ENCODE measurements at regions not wholly inside any gene's neighbourhood (a gene's known extent, or its start where the extent isn't known, plus 50 kb on each side); places are given as distances from the start of the nearest gene placed in this dataset.

GRCh38 chr2:60299179-60299578 is 254.3 kb downstream of the BCL11A start (continued):
- TF ChIP-seq, protein P1, sequence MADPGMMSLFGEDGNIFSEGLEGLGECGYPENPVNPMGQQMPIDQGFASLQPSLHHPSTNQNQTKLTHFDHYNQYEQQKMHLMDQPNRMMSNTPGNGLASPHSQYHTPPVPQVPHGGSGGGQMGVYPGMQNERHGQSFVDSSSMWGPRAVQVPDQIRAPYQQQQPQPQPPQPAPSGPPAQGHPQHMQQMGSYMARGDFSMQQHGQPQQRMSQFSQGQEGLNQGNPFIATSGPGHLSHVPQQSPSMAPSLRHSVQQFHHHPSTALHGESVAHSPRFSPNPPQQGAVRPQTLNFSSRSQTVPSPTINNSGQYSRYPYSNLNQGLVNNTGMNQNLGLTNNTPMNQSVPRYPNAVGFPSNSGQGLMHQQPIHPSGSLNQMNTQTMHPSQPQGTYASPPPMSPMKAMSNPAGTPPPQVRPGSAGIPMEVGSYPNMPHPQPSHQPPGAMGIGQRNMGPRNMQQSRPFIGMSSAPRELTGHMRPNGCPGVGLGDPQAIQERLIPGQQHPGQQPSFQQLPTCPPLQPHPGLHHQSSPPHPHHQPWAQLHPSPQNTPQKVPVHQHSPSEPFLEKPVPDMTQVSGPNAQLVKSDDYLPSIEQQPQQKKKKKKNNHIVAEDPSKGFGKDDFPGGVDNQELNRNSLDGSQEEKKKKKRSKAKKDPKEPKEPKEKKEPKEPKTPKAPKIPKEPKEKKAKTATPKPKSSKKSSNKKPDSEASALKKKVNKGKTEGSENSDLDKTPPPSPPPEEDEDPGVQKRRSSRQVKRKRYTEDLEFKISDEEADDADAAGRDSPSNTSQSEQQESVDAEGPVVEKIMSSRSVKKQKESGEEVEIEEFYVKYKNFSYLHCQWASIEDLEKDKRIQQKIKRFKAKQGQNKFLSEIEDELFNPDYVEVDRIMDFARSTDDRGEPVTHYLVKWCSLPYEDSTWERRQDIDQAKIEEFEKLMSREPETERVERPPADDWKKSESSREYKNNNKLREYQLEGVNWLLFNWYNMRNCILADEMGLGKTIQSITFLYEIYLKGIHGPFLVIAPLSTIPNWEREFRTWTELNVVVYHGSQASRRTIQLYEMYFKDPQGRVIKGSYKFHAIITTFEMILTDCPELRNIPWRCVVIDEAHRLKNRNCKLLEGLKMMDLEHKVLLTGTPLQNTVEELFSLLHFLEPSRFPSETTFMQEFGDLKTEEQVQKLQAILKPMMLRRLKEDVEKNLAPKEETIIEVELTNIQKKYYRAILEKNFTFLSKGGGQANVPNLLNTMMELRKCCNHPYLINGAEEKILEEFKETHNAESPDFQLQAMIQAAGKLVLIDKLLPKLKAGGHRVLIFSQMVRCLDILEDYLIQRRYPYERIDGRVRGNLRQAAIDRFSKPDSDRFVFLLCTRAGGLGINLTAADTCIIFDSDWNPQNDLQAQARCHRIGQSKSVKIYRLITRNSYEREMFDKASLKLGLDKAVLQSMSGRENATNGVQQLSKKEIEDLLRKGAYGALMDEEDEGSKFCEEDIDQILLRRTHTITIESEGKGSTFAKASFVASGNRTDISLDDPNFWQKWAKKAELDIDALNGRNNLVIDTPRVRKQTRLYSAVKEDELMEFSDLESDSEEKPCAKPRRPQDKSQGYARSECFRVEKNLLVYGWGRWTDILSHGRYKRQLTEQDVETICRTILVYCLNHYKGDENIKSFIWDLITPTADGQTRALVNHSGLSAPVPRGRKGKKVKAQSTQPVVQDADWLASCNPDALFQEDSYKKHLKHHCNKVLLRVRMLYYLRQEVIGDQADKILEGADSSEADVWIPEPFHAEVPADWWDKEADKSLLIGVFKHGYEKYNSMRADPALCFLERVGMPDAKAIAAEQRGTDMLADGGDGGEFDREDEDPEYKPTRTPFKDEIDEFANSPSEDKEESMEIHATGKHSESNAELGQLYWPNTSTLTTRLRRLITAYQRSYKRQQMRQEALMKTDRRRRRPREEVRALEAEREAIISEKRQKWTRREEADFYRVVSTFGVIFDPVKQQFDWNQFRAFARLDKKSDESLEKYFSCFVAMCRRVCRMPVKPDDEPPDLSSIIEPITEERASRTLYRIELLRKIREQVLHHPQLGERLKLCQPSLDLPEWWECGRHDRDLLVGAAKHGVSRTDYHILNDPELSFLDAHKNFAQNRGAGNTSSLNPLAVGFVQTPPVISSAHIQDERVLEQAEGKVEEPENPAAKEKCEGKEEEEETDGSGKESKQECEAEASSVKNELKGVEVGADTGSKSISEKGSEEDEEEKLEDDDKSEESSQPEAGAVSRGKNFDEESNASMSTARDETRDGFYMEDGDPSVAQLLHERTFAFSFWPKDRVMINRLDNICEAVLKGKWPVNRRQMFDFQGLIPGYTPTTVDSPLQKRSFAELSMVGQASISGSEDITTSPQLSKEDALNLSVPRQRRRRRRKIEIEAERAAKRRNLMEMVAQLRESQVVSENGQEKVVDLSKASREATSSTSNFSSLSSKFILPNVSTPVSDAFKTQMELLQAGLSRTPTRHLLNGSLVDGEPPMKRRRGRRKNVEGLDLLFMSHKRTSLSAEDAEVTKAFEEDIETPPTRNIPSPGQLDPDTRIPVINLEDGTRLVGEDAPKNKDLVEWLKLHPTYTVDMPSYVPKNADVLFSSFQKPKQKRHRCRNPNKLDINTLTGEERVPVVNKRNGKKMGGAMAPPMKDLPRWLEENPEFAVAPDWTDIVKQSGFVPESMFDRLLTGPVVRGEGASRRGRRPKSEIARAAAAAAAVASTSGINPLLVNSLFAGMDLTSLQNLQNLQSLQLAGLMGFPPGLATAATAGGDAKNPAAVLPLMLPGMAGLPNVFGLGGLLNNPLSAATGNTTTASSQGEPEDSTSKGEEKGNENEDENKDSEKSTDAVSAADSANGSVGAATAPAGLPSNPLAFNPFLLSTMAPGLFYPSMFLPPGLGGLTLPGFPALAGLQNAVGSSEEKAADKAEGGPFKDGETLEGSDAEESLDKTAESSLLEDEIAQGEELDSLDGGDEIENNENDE (IDR thresholded peaks at IDR 0.05; ENCODE audit: insufficient replicate concordance, low read length) = no peak
- TF ChIP-seq RNF2 (IDR thresholded peaks at IDR 0.05; ENCODE audit: borderline replicate concordance, low read depth, low read length, missing control alignments, poor library complexity, severe bottlenecking) (no peak), GABPA (IDR thresholded peaks at IDR 0.05; ENCODE audit: borderline replicate concordance, insufficient read depth, low read length) (no peak), BACH1 (IDR thresholded peaks at IDR 0.05; ENCODE audit: low read length) (no peak), TAF1 (IDR thresholded peaks at IDR 0.05; ENCODE audit: low read depth, low read length) (no peak), CREB1 (IDR thresholded peaks at IDR 0.05) (no peak), HDAC2 (IDR thresholded peaks at IDR 0.05; ENCODE audit: borderline replicate concordance in 1 of 2, low read depth in 2 of 2, low read length in 2 of 2) (no peak), RAD21 (IDR thresholded peaks at IDR 0.05 in 1 of 2, conservative IDR thresholded peaks at IDR 0.05 in 1 of 2; ENCODE audit: low read depth in 2 of 2, low read length in 2 of 2) (no peak), CHD1 (IDR thresholded peaks at IDR 0.05; ENCODE audit: low read depth, low read length) (no peak), TEAD4 (IDR thresholded peaks at IDR 0.05; ENCODE audit: low read depth, low read length) (no peak), NANOG (IDR thresholded peaks at IDR 0.05; ENCODE audit: insufficient read depth, low read depth, low read length, poor library complexity, severe bottlenecking) (no peak), POU5F1 (IDR thresholded peaks at IDR 0.05; ENCODE audit: low read depth, low read length) (no peak)
